IPS-18a (cell line): ENCODE measurements at regions not wholly inside any gene's neighbourhood (a gene's known extent, or its start where the extent isn't known, plus 50 kb on each side); places are given as distances from the start of the nearest gene placed in this dataset.
A peak's percentile ranks its signal among the peaks of the same experiment; 100 is the strongest.

Experiments used
- H3K27ac ChIP-seq: one replicate; pipeline ENCODE4 v1.5.1; 2013; ENCODE audit warnings: low read length
- H3K27me3 ChIP-seq: one replicate; pipeline ENCODE4 v1.6.1; 2013; ENCODE audit warnings: mild to moderate bottlenecking, low read length; ENCODE audit not compliant: control insufficient read depth, insufficient read depth
- H3K36me3 ChIP-seq: one replicate; pipeline ENCODE4 v1.6.1; 2013; ENCODE audit warnings: low read depth, low read length; ENCODE audit not compliant: control insufficient read depth
- H3K4me1 ChIP-seq: one replicate; pipeline ENCODE4 v1.6.1; 2013; ENCODE audit warnings: low read depth, low read length; ENCODE audit not compliant: control insufficient read depth
- H3K4me3 ChIP-seq: one replicate; pipeline ENCODE4 v1.5.1; 2013; ENCODE audit warnings: low read length
- H3K9ac ChIP-seq: one replicate; pipeline ENCODE4 v1.6.1; 2013; ENCODE audit warnings: mild to moderate bottlenecking, low read length, moderate library complexity
- H3K9me3 ChIP-seq: one replicate; pipeline ENCODE4 v1.6.1; 2013; ENCODE audit warnings: low read depth, low read length; ENCODE audit not compliant: control insufficient read depth

DNA sequence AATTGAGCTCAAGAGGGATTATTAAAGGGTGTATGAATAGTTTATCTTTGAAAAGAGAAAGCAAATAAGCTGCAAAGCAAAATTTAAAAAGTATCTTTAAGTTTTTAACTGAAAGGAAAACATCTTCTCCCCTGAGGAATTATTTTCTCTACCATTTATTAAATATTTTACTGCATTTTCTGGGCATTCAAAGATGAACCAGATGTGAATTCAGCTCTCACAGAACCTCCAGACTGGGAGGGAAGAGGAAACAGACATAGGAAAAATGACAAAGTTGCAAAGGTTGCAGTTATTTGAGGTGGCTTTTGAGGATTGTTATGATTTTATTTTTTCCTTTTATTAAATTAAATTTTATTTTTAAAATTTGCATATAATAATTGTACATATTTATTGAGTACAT is 122.7 kb upstream of the SESN3 start:
- H3K4me1 ChIP-seq: no peaks in the 10 kb centered on the region
- H3K27me3 ChIP-seq: no peaks in the 10 kb centered on the region
- H3K27ac ChIP-seq: no peak overlapping the region
- H3K36me3 ChIP-seq: no peaks in the 10 kb centered on the region
- H3K9me3 ChIP-seq: no peaks in the 10 kb centered on the region
- no peak overlapping the region for H3K4me3 ChIP-seq
- H3K9ac ChIP-seq: no peak overlapping the region

DNA sequence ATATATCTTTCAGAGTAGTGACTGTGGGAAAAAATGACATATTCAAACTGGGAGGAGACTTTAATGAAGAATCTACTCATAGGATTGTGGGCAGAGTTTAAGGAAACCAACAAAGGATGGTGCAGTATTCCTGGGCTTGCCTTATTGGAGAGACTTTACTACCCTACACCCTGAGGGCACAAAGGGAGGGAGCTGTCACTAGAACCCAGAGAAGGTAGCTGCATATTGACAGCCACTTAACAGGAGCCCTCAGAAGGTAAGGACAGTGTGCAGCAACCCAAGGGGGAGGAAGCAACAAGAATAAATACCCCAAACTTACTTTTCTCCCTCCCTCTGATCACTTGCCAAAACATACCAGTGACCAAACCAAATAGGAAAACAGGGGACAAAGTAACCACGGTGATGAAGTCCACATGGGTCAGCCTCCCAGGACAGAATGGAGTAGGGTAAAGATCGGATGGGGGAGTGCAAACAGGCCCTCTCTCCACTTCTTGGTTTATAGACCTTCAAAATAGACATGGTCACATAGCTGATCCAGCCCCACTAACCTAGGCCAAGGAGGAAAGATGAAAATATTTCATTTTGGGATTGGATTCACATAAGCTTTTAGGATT is 121.8 kb upstream of the SESN3 start:
- no peaks in the 10 kb centered on the region for H3K4me1 ChIP-seq
- no peaks in the 10 kb centered on the region for H3K9me3 ChIP-seq
- no peaks in the 10 kb centered on the region for H3K36me3 ChIP-seq
- no peak overlapping the region for H3K27ac ChIP-seq
- H3K27me3 ChIP-seq: no peaks in the 10 kb centered on the region
- H3K4me3 ChIP-seq: no peak overlapping the region
- no peak overlapping the region for H3K9ac ChIP-seq

DNA sequence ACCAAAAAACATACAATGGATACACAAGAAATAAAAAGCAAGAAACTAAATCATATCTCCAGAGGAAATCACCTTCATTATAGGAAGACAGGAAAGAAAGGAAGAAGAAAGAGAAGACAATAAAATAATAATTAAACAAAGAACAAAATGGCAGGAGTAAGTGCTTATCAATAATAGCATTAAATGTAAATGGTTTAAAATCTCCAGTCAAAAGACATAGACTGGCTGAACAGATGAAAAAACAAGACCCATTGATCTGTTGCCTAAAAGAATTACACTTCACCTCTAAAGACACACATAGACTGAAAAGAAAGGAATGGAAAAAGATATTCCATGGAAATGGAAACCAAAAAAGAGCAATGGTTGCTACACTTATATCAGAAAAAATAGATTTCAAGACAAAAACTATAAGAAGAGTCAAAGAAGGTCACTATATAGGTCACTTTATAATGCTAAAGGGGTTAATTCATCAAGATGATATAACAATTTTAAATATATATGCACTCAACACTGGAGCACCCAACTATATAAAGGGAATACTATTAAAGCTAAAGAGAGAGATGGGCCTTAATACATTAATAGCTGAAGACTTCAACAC is 118.4 kb upstream of the SESN3 start:
- no peaks in the 10 kb centered on the region for H3K9me3 ChIP-seq
- no peaks in the 10 kb centered on the region for H3K27me3 ChIP-seq
- no peak overlapping the region for H3K9ac ChIP-seq
- no peaks in the 10 kb centered on the region for H3K4me1 ChIP-seq
- no peak overlapping the region for H3K27ac ChIP-seq
- no peaks in the 10 kb centered on the region for H3K36me3 ChIP-seq
- no peak overlapping the region for H3K4me3 ChIP-seq

DNA sequence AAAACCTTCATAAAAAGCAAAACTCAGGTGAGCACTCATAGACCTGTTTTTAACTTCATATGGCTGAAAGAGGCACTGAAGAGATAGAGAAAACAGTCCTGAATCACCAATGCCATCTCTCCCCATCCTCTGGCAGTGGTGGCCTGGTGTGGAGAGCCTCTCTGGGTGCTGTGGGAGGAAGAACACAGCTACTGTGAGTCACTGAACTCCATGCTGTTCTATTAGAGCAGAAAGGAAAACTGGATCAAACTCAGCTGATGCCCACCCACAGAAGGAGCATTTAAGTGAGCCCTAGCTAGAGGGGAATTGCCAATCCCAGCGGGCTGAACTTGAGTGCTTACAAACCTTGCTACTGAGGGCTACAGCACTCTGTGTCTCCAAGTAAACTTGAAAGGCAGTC is 115.3 kb upstream of the SESN3 start:
- H3K27ac ChIP-seq: no peak overlapping the region
- no peaks in the 10 kb centered on the region for H3K4me1 ChIP-seq
- H3K36me3 ChIP-seq: no peaks in the 10 kb centered on the region
- no peaks in the 10 kb centered on the region for H3K27me3 ChIP-seq
- H3K4me3 ChIP-seq: no peak overlapping the region
- no peak overlapping the region for H3K9ac ChIP-seq
- H3K9me3 ChIP-seq: no peaks in the 10 kb centered on the region

DNA sequence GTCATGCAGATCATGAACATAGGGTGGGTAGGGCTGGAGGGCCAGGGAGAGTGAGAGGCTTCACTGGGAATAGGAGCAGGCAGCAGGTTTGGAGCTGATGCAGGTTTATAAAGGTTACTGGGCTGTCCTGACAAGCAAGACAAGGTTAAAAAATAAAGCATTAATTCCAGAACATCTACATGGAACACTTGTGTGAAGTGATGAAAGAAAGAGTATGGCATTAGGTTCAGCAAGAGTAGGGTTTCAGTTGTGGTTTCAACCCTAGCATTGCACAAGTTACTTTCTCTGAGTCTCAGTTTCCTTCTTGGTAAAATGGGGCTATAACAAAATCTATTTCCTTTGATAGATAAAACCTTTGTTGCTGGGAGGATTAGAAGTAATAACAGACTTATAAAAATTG is 114.6 kb upstream of the SESN3 start:
- no peaks in the 10 kb centered on the region for H3K9me3 ChIP-seq
- H3K4me3 ChIP-seq: no peak overlapping the region
- no peaks in the 10 kb centered on the region for H3K36me3 ChIP-seq
- H3K27ac ChIP-seq: no peak overlapping the region
- H3K4me1 ChIP-seq: no peaks in the 10 kb centered on the region
- H3K9ac ChIP-seq: no peak overlapping the region
- H3K27me3 ChIP-seq: no peaks in the 10 kb centered on the region

DNA sequence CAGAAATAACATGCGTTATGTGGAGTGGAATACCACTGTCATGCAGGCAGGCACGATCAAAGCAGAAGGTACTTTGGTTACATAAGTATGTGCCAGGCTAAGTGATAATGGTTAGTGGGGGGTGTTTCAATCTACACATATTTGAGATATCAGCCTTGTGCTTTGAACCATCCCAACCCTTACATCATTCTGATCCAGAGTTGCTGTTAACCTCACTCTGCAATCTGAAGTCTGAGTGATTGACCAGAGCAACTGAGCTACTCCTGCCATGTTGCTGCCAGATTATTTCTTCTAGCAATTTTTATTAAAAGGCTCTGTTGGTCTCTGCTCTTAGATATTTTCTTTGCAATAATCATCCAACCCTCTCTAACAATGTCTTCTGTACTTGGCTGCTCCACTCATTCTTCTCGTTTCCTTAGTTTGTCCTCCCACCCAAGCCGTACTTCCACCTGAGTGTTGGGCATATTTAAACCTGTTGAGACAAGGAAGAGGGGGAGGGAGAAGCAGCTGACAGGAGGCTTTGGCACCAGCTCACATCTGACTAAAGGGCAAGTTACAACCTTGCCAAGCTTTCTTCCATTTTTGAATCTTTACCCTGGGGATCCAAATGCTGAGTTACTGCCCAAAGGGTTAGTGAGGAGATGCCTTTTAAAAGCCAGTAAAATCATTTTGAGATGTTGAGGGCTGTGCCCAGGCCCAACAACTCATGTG is 114.1 kb upstream of the SESN3 start:
- Histone ChIP-seq H3K36me3 (no peaks in the 10 kb centered on the region), H3K9me3 (no peaks in the 10 kb centered on the region), H3K4me1 (no peaks in the 10 kb centered on the region), H3K27me3 (no peaks in the 10 kb centered on the region), H3K4me3 (no peak overlapping the region), H3K9ac (no peak overlapping the region), H3K27ac (no peak overlapping the region)

DNA sequence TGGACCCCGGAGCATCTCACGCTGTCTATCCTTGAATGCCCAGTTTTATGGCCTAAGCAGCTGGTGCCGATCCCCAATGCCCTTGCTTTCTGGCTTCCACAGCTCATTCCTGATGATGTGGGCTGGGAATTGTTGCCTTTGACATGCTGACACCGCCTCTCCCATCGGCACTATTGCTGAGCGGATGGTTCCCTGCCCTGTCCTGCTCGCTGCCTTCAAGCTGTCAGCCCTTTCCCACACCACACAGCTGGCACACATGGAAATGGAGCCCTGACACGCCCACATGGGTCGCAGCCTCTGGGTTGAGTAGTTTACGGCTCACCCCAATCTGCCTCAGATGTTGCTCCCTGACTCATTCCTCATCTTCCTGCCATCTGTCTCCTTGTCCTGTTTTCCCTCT is 110.2 kb upstream of the SESN3 start:
- no peak overlapping the region for H3K27ac ChIP-seq
- H3K9ac ChIP-seq: no peak overlapping the region
- no peaks in the 10 kb centered on the region for H3K9me3 ChIP-seq
- H3K36me3 ChIP-seq: no peaks in the 10 kb centered on the region
- peaks cover 35% of the 10 kb centered on the region for H3K4me1 ChIP-seq
- H3K27me3 ChIP-seq: no peaks in the 10 kb centered on the region
- H3K4me3 ChIP-seq: no peak overlapping the region

DNA sequence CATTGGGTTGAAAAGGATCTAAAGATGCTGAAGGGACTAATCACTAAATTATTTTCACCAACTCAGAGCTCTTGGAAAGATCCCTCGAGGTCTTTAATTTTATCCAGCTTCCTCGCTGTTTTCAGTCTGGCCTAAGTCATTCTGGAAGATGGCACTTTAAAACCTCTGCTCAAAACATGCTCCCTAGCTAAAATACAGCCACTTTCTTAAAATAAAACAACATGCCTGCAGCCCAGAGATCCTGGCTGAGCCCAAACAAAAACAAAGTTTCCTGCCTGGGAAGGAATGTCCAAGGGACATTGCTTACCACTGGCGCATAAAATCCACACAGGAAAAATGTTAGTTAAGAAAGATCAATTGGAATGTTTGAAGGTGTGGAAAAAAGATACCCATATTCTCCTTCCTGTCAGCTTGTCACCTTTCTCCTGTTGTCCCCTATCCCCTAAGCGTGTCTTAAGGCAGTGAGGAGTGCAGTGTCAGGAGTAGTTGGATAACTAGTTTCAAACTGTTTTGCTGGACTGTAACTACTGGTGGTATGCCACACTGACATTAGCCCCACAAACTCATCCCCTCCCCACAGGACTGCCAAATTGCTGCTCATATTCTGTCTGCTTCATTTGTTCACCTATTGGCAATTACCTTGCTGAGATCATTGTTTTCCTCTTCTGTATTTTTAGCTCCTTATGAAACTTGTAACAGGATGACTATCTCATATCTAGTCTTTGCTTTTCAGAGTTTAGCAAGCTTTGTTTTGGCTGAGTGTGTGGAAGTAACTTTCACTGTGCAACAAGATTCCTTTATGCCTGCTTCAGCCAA is 108.3 kb upstream of the SESN3 start:
- Histone ChIP-seq H3K27me3 (no peaks in the 10 kb centered on the region), H3K4me1 (peaks cover 41% of the 10 kb centered on the region), H3K36me3 (no peaks in the 10 kb centered on the region), H3K9me3 (no peaks in the 10 kb centered on the region), H3K27ac (no peak overlapping the region), H3K9ac (no peak overlapping the region), H3K4me3 (peak overlapping the region; percentile 23)

DNA sequence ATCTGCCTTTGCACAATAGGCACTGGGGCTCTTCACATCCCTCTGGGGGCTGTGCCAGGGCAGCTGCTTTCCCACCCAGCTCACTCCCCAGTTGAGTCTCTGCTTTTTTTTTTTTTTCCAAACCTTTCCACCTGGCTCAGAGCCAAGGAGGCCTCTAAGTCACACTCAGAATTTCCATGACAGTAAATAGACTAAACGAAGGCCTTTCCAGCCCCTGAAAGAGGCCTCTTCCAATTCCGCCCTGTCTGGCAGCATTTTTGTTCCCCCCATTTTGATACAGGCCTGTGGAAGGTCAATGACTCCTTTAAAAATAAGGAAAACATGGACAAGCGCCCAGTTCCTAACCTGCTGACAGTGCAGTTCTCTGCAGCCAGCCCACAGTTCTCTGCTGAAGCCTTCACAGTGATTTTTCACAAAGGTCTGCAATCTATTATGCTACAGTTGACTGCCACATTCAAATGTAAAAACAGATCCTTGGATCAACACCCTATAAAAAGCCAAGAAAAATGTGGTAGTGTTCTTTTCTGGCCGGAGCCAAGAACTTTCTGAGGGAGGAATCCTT is 107.5 kb upstream of the SESN3 start:
- peaks cover 41% of the 10 kb centered on the region for H3K4me1 ChIP-seq
- H3K36me3 ChIP-seq: no peaks in the 10 kb centered on the region
- H3K9me3 ChIP-seq: no peaks in the 10 kb centered on the region
- H3K4me3 ChIP-seq: peak overlapping the region; percentile 23
- peak overlapping the region; percentile 26 for H3K27ac ChIP-seq
- no peaks in the 10 kb centered on the region for H3K27me3 ChIP-seq
- no peak overlapping the region for H3K9ac ChIP-seq

DNA sequence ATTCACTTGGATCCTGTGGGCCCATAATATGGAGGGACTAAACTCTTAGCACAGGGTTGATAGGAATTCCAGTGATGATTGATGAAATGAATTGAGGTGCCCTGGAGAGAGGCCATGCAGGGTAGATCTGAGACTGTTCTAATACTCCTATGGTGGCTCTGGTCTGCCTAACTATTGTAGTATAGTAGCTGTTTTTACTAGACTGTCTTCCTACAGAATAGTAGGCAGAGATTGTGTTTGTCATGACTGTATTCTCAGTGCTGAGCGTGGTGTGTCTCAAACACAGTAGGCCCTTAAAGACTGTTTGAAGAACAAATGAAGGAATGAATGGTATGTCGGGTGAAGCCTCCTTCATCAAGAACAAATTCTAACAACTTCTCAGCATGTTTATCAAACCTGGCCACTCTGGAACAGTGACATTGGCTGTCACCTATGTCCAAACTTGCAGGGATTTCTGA is 107.0 kb upstream of the SESN3 start:
- Histone ChIP-seq H3K9me3 (no peaks in the 10 kb centered on the region), H3K9ac (no peak overlapping the region), H3K4me1 (peaks cover 41% of the 10 kb centered on the region), H3K36me3 (no peaks in the 10 kb centered on the region), H3K27ac (peak overlapping the region; percentile 44), H3K4me3 (peak overlapping the region; percentile 23), H3K27me3 (no peaks in the 10 kb centered on the region)
